Stomach smooth muscle (tissue), 2 donors: ENCODE measurements at regions not wholly inside any gene's neighbourhood (a gene's known extent, or its start where the extent isn't known, plus 50 kb on each side); places are given as distances from the start of the nearest gene placed in this dataset.

Experiments
- H3K27ac ChIP-seq: one replicate; pipeline ENCODE4 v1.7.0; 2013; ENCODE audit warnings: mild to moderate bottlenecking, low read length, inconsistent platforms
- H3K27me3 ChIP-seq, 2 donors: one replicate each; pipeline ENCODE4 v1.7.0; 2013; ENCODE audit warnings: low read length in 2 of 2; ENCODE audit not compliant: insufficient read depth in 2 of 2, control insufficient read depth in 1 of 2
- H3K36me3 ChIP-seq, 2 donors: one replicate each; pipeline ENCODE4 v1.7.0; 2013; ENCODE audit warnings: low read length in 2 of 2; ENCODE audit not compliant: control insufficient read depth in 2 of 2, insufficient read depth in 2 of 2
- H3K4me1 ChIP-seq: one replicate; pipeline ENCODE4 v1.7.0; 2013; ENCODE audit warnings: low read length; ENCODE audit not compliant: control insufficient read depth, insufficient read depth
- H3K4me3 ChIP-seq, 2 donors: one replicate each; pipeline ENCODE4 v1.7.0; 2013; ENCODE audit warnings: low read length in 2 of 2
- H3K9ac ChIP-seq, 2 donors: one replicate each; pipeline ENCODE4 v1.7.0; 2013; ENCODE audit warnings: low read length in 2 of 2, mild to moderate bottlenecking in 1 of 2
- H3K9me3 ChIP-seq, 2 donors: one replicate each; pipeline ENCODE4 v1.7.0; 2013; ENCODE audit warnings: low read length in 2 of 2; ENCODE audit not compliant: control insufficient read depth in 2 of 2
- donor health status: healthy.
- donor health status: Pancreatic carcinoma.

DNA sequence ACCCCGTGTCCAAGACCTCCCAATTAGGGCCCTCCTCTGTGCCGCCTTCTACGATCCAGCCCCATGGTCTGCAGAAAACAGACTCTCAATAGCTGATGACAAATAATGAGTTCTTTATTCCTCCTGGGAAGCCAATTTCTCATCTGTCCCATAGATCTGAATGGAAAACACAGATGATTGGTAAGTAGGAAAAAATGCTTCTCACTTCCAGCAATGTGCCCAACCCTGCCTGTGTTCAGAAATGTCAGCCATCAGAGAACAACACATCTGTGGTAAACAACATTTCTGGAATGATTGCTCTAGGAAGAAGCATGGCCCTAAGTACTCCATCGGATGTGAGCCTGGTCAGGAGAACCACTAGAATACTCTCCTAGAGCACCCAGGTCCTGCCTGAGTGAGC, 240.5 kb upstream of the HES1 start:
- Histone ChIP-seq H3K27me3 (no peaks in the 10 kb centered on the region), H3K4me1 (no peaks in the 10 kb centered on the region), H3K27ac (no peak overlapping the region), H3K36me3 (no peaks in the 10 kb centered on the region), H3K9ac (no peak overlapping the region), H3K4me3 (no peak overlapping the region), H3K9me3 (no peaks in the 10 kb centered on the region)

DNA sequence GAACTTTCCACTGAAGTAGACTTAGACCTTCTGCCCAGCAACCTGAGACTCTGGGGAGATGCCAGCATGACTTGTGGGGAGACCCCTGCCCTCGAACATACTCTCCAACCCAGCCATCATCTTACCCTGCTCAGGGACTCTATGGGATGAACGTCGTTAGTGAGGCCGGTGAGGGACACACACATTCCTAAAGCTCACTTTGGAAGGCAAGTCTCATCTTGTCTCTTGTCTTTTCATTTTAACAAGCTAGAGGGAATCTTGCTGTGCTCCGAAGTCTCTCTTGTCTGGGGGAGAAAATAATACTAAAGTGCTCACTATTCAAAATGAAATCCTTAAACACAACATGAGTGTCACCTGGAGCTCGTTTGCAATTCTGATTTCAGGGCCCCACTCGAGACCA, 239.5 kb upstream of the HES1 start:
- no peak overlapping the region for H3K9ac ChIP-seq
- H3K27ac ChIP-seq, result no peak overlapping the region
- no peak overlapping the region for H3K4me3 ChIP-seq
- no peaks in the 10 kb centered on the region for H3K27me3 ChIP-seq
- H3K36me3 ChIP-seq, result no peaks in the 10 kb centered on the region
- H3K9me3 ChIP-seq, result peaks cover 0 to 7% of the 10 kb centered on the region in 2 donors
- H3K4me1 ChIP-seq, result no peaks in the 10 kb centered on the region

DNA sequence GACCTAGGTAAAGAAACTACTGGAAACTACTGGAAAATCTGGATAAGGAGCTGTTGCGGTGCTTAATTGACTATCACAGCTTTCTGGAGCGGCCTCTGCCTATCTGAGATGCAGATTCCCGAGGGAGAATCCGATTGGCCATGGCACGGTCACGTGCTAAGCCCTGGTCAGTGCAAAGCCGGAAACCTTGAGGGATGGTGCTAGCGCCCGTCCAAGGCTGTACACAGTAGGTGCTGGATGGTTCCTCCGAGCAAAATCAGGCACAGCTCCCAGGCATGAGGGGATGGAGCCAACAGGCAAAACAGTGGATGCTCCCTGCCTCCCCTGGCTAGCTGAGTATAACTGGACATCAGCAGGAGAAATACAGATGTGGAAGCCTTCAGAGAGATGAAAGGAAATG, 238.7 kb upstream of the HES1 start:
- H3K9ac ChIP-seq, result no peak overlapping the region
- no peaks in the 10 kb centered on the region for H3K36me3 ChIP-seq
- H3K9me3 ChIP-seq, result peaks cover 0 to 7% of the 10 kb centered on the region in 2 donors
- no peak overlapping the region for H3K4me3 ChIP-seq
- H3K4me1 ChIP-seq, result no peaks in the 10 kb centered on the region
- no peak overlapping the region for H3K27ac ChIP-seq
- H3K27me3 ChIP-seq, result no peaks in the 10 kb centered on the region

DNA sequence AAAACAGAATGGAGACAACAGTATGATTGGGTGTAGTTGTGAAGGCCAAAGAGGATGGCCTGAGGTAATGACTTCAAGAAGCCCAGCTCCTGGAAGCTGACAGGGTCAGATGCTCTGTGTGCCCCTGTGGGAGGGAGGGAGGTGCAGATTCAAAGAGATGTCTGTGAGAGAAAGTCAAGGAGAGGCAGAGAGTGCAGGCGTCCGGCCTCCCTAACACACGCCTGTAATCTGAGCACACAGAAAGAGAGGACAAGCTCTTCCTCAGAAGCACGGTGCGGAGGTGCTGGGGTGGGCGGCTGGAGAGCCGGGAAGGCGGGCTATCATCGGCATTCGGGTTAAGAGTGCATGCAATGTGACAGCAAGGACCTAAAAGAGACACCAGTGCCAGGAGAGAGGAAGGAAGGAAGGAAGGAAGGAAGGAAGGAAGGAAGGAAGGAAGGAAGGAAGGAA, 238.2 kb upstream of the HES1 start:
- Histone ChIP-seq H3K27ac (no peak overlapping the region), H3K9ac (no peak overlapping the region), H3K36me3 (no peaks in the 10 kb centered on the region), H3K4me3 (no peak overlapping the region), H3K27me3 (no peaks in the 10 kb centered on the region), H3K4me1 (no peaks in the 10 kb centered on the region), H3K9me3 (peaks cover 0 to 7% of the 10 kb centered on the region in 2 donors)

DNA sequence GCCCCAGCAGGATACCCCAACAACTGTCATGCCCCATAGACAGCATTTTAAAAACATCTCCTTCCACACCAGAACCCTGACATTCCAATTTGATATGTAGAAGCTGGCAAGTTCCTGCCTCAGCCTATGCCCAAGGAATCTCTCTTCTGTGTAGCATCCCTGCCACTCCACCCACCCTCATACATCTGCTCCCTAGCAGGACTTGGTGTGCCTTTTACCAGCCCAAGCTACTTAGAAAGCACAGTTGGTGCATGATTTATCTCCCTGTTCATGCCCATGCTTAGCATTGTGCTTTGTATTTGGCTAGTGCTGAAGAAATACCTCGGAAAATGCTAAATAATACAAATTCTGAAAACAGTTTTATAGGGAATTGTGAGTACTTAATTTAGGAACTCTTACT, 236.9 kb upstream of the HES1 start:
- Histone ChIP-seq H3K27me3 (no peaks in the 10 kb centered on the region), H3K9me3 (peaks cover 0 to 7% of the 10 kb centered on the region in 2 donors), H3K4me3 (no peak overlapping the region), H3K4me1 (no peaks in the 10 kb centered on the region), H3K9ac (no peak overlapping the region), H3K36me3 (no peaks in the 10 kb centered on the region), H3K27ac (no peak overlapping the region)

DNA sequence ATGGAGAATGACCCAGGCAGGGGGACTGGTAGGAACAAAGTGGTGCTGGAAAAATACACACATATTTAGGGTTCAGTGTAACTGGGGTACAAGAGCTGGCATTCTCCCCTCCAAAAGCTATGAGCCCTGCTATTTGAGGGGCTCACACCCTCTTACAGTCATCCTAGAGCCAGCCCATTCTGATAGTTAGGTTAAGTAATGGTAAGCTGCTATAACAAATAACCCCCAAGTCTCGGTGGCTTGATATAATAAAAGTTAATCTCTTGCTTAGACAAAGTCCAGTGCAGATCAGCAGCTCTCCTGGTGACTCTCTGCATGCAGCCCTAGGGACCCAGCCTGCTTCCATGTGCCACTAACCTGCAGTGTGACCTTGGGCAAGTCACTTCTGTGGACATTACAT, 234.9 kb upstream of the HES1 start:
- no peak overlapping the region for H3K9ac ChIP-seq
- H3K27ac ChIP-seq, result no peak overlapping the region
- no peaks in the 10 kb centered on the region for H3K27me3 ChIP-seq
- no peak overlapping the region for H3K4me3 ChIP-seq
- H3K36me3 ChIP-seq, result no peaks in the 10 kb centered on the region
- H3K4me1 ChIP-seq, result peaks cover 4% of the 10 kb centered on the region
- H3K9me3 ChIP-seq, result peaks cover 0 to 7% of the 10 kb centered on the region in 2 donors

DNA sequence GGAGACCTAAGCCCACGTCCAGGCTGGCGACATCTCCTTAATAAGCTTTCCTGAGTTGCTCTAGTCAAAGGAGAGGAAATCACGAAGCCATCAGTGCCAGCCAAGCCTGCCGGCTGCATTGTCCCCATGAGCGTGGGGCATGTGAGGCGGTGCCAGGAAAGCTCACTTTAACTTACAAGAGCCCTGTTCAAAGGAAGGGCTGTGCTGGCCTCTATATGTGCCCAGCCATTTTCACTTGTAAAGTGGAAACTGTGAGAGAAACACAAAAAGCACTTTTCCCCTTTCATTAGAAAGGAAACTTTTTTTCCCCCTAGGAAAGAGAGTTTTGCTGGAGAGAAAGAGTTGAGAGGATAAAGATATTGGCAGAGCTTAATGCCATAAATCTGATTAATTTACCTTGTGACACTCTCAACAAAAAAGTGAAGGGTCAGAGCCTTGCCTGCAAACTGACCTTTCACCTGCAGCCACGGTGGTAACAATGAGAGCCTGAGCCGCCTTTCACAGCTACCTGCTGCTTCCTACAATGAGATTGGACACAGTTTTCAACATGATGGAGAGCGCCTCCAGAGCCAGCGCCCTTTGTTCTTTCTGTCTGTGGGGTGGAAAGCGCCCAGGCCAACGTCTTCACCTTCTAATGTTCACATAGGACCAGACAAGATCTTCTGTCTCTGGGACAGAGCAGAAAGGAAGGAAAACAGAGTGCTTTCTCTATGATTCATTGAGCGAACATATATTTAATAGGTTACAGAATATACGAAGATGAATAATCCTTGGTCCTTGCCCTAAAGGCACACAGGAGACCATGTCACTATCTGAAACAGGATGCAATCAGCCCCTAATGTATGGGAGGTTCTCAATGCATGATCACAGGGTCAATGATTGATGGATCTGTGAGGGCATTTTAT, 233.1 kb upstream of the HES1 start:
- Histone ChIP-seq H3K27me3 (no peaks in the 10 kb centered on the region), H3K9me3 (peaks cover 0 to 7% of the 10 kb centered on the region in 2 donors), H3K4me1 (peaks cover 5% of the 10 kb centered on the region), H3K9ac (no peak overlapping the region), H3K4me3 (no peak overlapping the region), H3K36me3 (no peaks in the 10 kb centered on the region), H3K27ac (no peak overlapping the region)

DNA sequence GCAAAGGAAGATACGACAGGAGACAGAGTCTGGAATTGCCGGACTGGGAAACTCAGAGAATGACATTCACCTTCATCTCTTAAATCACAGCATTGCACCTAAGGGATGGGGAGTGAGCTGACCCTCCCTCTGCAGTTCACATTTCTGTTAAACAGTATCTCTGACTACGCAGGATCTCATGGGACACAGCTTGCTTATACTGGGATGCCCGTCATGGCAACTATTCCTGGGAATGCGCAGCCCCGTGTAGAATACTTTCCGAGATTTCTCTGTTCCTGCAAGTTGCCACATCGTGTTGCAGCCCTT, 232.5 kb upstream of the HES1 start:
- Histone ChIP-seq H3K27ac (no peak overlapping the region), H3K27me3 (no peaks in the 10 kb centered on the region), H3K36me3 (no peaks in the 10 kb centered on the region), H3K4me1 (peaks cover 5% of the 10 kb centered on the region), H3K9ac (no peak overlapping the region), H3K9me3 (peaks cover 3 to 11% of the 10 kb centered on the region in 2 donors), H3K4me3 (no peak overlapping the region)

DNA sequence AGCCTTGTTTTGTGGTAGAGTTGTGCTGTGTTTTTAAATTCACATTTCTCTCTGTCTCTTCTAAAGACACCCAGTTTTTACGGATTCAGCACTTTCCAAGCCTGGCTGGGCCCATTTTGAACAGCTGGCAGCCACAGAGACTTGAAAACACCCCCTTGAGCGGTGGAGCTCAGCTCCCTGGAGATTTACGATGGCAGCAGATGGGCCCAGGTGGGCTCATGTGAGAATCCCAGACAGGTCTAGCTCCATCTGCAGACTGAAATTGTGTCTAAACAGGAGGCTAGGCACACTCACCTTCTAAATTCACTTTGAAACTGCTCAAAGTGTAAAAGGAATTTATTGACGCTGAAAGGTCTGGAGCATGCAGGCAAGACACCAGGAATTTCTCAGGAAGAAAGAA, 232.0 kb upstream of the HES1 start:
- Histone ChIP-seq H3K27me3 (no peaks in the 10 kb centered on the region), H3K27ac (no peak overlapping the region), H3K9me3 (peaks cover 5 to 13% of the 10 kb centered on the region in 2 donors), H3K4me3 (no peak overlapping the region), H3K4me1 (peaks cover 5% of the 10 kb centered on the region), H3K36me3 (no peaks in the 10 kb centered on the region), H3K9ac (no peak overlapping the region)

DNA sequence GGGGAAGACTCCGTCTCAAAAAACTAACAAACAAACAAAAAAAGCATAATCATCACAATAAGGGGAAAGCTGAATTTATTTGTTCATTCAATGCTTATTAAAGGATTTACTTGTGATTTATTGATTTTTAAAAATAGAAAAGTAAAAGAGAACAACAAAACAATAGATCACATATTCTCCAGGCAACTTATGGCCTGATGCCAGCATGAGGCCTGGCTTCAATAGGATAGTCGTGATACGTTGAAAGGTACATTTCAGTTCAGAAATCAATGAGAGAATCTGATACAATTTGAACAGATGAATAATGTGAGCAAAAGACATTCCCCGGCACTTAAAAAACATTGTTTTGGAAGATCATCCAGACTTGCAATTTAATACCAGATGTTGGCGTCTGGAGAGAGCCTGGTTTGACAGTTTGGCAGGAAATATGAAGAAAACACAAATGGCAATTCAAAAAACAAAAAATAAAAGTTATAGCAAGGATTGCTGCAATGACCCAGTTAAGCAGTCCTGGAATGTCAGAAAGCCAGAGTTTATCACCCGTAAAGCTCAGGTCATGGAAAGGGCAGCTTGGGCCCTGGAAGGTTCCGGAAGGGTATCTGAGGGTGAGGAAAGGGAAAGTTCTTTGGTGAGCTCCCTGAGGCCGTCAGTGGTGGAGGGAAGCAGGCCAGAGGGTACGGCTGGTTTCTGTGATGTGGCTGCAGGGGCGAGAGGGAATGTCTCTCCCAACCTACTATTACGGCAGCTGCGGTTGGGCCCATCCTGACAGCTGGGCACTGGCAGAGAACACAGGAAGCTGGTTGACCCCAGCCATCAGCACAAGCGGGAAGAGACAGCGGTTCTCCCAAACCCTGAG, 230.2 kb upstream of the HES1 start:
- H3K36me3 ChIP-seq, result no peaks in the 10 kb centered on the region
- no peak overlapping the region for H3K4me3 ChIP-seq
- no peak overlapping the region for H3K27ac ChIP-seq
- H3K9me3 ChIP-seq, result peaks cover 5 to 11% of the 10 kb centered on the region in 2 donors
- no peak overlapping the region for H3K9ac ChIP-seq
- peaks cover 5% of the 10 kb centered on the region for H3K4me1 ChIP-seq
- no peaks in the 10 kb centered on the region for H3K27me3 ChIP-seq
